ENCODE measurements at regions not wholly inside any gene's neighbourhood (a gene's known extent, or its start where the extent isn't known, plus 50 kb on each side); places are given as distances from the start of the nearest gene placed in this dataset.

- H3K4me3 ChIP-seq (replicated peaks in 1 of 4; ENCODE audit: control extremely low read depth in 1 of 4, insufficient read depth in 1 of 4, low read depth in 3 of 4, low read length in 4 of 4), result no peak overlapping the region
- H4K20me1 ChIP-seq (ENCODE audit: control insufficient read depth, extremely low read depth, insufficient read depth, low read length), result no peaks in the 10 kb centered on the region
- TF ChIP-seq EZH2 (IDR thresholded peaks at IDR 0.05; ENCODE audit: low read length, missing control alignments) (no peak), CTCF (conservative IDR thresholded peaks at IDR 0.05 in 1 of 2, IDR thresholded peaks at IDR 0.05 in 1 of 2; ENCODE audit: low read depth in 1 of 2, low read length in 2 of 2) (no peak)
- H3K27me3 ChIP-seq (ENCODE audit: control insufficient read depth, insufficient read depth, low read length), result no peaks in the 10 kb centered on the region
- no peaks in the 10 kb centered on the region for H3K36me3 ChIP-seq (ENCODE audit: control insufficient read depth, insufficient read depth, low read length)
- no peaks in the 10 kb centered on the region for H3K79me2 ChIP-seq (ENCODE audit: control insufficient read depth, insufficient read depth, low read length)
- H2AFZ ChIP-seq (ENCODE audit: low read length), result no peak overlapping the region
- no peak overlapping the region for H3K27ac ChIP-seq (ENCODE audit: insufficient read depth, low read length)
- H3K9ac ChIP-seq (ENCODE audit: insufficient read depth, low read length), result no peak overlapping the region
- H3K4me2 ChIP-seq (ENCODE audit: extremely low read depth, insufficient read depth, low read length), result no peak overlapping the region
- no peaks in the 10 kb centered on the region for H3K4me1 ChIP-seq (ENCODE audit: control insufficient read depth, extremely low read depth, insufficient read depth, low read length)
- H3K9me3 ChIP-seq (ENCODE audit: control insufficient read depth, insufficient read depth, low read depth, low read length), result no peaks in the 10 kb centered on the region
- no peak for DNase-seq (ENCODE audit: low read depth in 2 of 2)
These were observed 515.3 kb downstream of the SOX5 start for GRCh38 chr12:23434154-23434553.

GRCh38 chr12:23446746-23447145, 502.7 kb downstream of the SOX5 start:
- Histone ChIP-seq H3K9ac (ENCODE audit: insufficient read depth, low read length) (no peak overlapping the region), H2AFZ (ENCODE audit: low read length) (no peak overlapping the region), H3K4me2 (ENCODE audit: extremely low read depth, insufficient read depth, low read length) (no peak overlapping the region), H3K27me3 (ENCODE audit: control insufficient read depth, insufficient read depth, low read length) (no peaks in the 10 kb centered on the region), H4K20me1 (ENCODE audit: control insufficient read depth, extremely low read depth, insufficient read depth, low read length) (no peaks in the 10 kb centered on the region), H3K9me3 (ENCODE audit: control insufficient read depth, insufficient read depth, low read depth, low read length) (no peaks in the 10 kb centered on the region), H3K4me3 (replicated peaks in 1 of 4; ENCODE audit: control extremely low read depth in 1 of 4, insufficient read depth in 1 of 4, low read depth in 3 of 4, low read length in 4 of 4) (no peak overlapping the region), H3K79me2 (ENCODE audit: control insufficient read depth, insufficient read depth, low read length) (no peaks in the 10 kb centered on the region), H3K4me1 (ENCODE audit: control insufficient read depth, extremely low read depth, insufficient read depth, low read length) (no peaks in the 10 kb centered on the region), H3K27ac (ENCODE audit: insufficient read depth, low read length) (no peak overlapping the region), H3K36me3 (ENCODE audit: control insufficient read depth, insufficient read depth, low read length) (no peaks in the 10 kb centered on the region)
- TF ChIP-seq EZH2 (IDR thresholded peaks at IDR 0.05; ENCODE audit: low read length, missing control alignments) (no peak), CTCF (conservative IDR thresholded peaks at IDR 0.05 in 1 of 2, IDR thresholded peaks at IDR 0.05 in 1 of 2; ENCODE audit: low read depth in 1 of 2, low read length in 2 of 2) (no peak)
- DNase-seq (ENCODE audit: low read depth in 2 of 2), result no peak

- DNase-seq (ENCODE audit: low read depth in 2 of 2), result no peak
- H3K27ac ChIP-seq (ENCODE audit: insufficient read depth, low read length), result no peak overlapping the region
- H3K36me3 ChIP-seq (ENCODE audit: control insufficient read depth, insufficient read depth, low read length), result no peaks in the 10 kb centered on the region
- H3K79me2 ChIP-seq (ENCODE audit: control insufficient read depth, insufficient read depth, low read length), result no peaks in the 10 kb centered on the region
- H3K9ac ChIP-seq (ENCODE audit: insufficient read depth, low read length), result no peak overlapping the region
- H3K9me3 ChIP-seq (ENCODE audit: control insufficient read depth, insufficient read depth, low read depth, low read length), result no peaks in the 10 kb centered on the region
- H2AFZ ChIP-seq (ENCODE audit: low read length), result no peak overlapping the region
- TF ChIP-seq EZH2 (IDR thresholded peaks at IDR 0.05; ENCODE audit: low read length, missing control alignments) (no peak), CTCF (conservative IDR thresholded peaks at IDR 0.05 in 1 of 2, IDR thresholded peaks at IDR 0.05 in 1 of 2; ENCODE audit: low read depth in 1 of 2, low read length in 2 of 2) (no peak)
- no peaks in the 10 kb centered on the region for H4K20me1 ChIP-seq (ENCODE audit: control insufficient read depth, extremely low read depth, insufficient read depth, low read length)
- H3K27me3 ChIP-seq (ENCODE audit: control insufficient read depth, insufficient read depth, low read length), result no peaks in the 10 kb centered on the region
- H3K4me3 ChIP-seq (replicated peaks in 1 of 4; ENCODE audit: control extremely low read depth in 1 of 4, insufficient read depth in 1 of 4, low read depth in 3 of 4, low read length in 4 of 4), result no peak overlapping the region
- no peak overlapping the region for H3K4me2 ChIP-seq (ENCODE audit: extremely low read depth, insufficient read depth, low read length)
- H3K4me1 ChIP-seq (ENCODE audit: control insufficient read depth, extremely low read depth, insufficient read depth, low read length), result no peaks in the 10 kb centered on the region
These were observed 498.7 kb downstream of the SOX5 start for GRCh38 chr12:23450810-23451209.
